Suprapubic skin (tissue), 3 donors: ENCODE measurements at regions not wholly inside any gene's neighbourhood (a gene's known extent, or its start where the extent isn't known, plus 50 kb on each side); places are given as distances from the start of the nearest gene placed in this dataset.

Source experiments
- POLR2AphosphoS5 ChIP-seq, 3 donors: sonication (generic); formaldehyde crosslinking; IDR thresholded peaks; one replicate each; pipeline ENCODE4 v1.6.1; 2017; ENCODE audit warnings: antibody characterized with exemption in 3 of 3
- TF ChIP-seq, protein P1 (sequence below), 2 donors: fragments of 200-600 bp in 1 of 2; fragments of 450-650 bp in 1 of 2; sonication (generic) in 1 of 2; IDR thresholded peaks; one replicate each; pipeline ENCODE4 v1.5.1; 2016 to 2019; ENCODE audit warnings: antibody characterized with exemption in 2 of 2, mild to moderate bottlenecking in 1 of 2, moderate library complexity in 1 of 2

DNA sequence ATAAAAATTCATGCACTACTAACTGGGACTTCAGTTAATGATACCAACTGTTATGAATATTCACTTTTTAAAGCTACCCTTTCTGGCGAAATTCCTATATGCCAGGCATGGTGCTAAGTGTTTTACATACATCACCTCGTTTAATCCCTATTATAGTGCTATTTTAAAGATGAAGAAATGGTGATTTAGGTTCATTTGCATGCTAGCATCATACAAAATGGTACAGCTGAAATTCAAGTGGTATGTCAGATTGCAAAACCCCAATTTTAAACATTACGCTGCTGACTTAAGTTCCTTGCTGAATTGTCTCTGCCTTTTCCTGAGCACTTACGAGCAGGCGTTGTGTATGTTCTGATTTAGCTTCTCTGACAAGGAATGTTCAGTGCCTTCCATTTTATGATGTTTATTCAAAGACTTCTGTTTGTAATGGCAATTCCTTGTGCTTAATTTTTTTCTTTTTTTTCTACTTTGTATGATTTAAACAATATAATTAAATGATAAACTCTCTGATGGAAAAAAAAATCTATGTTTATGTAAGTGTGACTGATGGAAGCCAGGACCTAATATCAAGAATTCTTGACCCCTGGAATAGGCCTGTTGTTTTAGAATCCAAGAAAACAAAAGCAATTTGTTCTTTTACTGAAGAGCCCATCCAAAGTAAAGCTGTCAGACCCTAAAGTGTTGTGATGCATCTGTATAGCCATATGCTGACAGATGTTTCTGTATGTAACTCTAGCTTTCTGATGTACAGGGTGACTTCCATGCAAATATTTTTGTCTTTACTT is 148.1 kb downstream of the PCDH7 start:
- TF ChIP-seq, protein P1, sequence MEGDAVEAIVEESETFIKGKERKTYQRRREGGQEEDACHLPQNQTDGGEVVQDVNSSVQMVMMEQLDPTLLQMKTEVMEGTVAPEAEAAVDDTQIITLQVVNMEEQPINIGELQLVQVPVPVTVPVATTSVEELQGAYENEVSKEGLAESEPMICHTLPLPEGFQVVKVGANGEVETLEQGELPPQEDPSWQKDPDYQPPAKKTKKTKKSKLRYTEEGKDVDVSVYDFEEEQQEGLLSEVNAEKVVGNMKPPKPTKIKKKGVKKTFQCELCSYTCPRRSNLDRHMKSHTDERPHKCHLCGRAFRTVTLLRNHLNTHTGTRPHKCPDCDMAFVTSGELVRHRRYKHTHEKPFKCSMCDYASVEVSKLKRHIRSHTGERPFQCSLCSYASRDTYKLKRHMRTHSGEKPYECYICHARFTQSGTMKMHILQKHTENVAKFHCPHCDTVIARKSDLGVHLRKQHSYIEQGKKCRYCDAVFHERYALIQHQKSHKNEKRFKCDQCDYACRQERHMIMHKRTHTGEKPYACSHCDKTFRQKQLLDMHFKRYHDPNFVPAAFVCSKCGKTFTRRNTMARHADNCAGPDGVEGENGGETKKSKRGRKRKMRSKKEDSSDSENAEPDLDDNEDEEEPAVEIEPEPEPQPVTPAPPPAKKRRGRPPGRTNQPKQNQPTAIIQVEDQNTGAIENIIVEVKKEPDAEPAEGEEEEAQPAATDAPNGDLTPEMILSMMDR (IDR thresholded peaks at IDR 0.05), result no peak
- TF ChIP-seq POLR2AphosphoS5 (IDR thresholded peaks at IDR 0.05), result no peak
